NCI-H2107 treated with DMSO at 0.1 percent for 48 hours (cell line): ENCODE measurements at regions not wholly inside any gene's neighbourhood (a gene's known extent, or its start where the extent isn't known, plus 50 kb on each side); places are given as distances from the start of the nearest gene placed in this dataset.
"Not testable (repeated sequence)": the region's sequence is repeated elsewhere in the genome, so short reads cannot be mapped to it uniquely, and the experiment has no call there.

ENCODE experiments used
- DNase-seq: peaks from one replicate; lab custom pipeline; 2025; ENCODE audit not compliant: unreplicated experiment; lab: John Stamatoyannopoulos, UW

DNA sequence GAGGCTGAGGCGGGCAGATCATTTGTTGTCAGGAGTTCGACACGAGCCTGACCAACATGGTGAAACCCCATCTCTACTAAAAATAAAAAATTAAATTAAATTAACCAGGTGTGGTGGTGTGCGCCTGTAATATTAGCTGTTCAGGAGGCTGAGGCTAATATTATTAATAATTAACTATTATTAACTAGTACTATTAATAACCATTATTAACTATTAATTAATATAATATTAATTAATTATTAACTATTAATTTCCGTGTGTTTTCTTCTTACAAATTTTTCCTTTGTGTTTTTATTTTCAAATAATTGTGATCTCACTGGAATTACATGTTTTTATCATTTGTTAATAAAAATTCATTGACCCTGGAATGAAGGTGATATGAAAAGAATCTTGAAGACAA is 557.4 kb upstream of the ADGRB3 start:
- no peak for DNase-seq

DNA sequence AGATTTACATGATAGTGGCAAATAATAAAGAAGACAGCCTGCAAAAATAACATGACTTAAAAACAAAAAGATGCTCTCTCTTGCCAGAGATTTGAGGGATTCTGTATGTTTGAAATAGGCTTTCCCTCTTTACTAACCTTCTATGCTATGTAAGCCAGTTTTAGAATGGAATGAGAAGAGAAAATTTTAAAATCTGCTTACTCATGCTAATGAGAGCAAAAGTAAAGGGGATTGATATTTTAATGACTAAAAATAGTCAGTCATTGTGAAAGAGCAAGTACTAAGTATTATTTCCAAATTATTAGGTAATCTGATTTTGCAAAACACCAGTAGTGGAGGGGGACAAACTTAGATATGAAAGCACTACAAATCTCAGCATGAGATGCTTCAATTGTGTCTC is 563.3 kb upstream of the ADGRB3 start:
- no peak for DNase-seq

DNA sequence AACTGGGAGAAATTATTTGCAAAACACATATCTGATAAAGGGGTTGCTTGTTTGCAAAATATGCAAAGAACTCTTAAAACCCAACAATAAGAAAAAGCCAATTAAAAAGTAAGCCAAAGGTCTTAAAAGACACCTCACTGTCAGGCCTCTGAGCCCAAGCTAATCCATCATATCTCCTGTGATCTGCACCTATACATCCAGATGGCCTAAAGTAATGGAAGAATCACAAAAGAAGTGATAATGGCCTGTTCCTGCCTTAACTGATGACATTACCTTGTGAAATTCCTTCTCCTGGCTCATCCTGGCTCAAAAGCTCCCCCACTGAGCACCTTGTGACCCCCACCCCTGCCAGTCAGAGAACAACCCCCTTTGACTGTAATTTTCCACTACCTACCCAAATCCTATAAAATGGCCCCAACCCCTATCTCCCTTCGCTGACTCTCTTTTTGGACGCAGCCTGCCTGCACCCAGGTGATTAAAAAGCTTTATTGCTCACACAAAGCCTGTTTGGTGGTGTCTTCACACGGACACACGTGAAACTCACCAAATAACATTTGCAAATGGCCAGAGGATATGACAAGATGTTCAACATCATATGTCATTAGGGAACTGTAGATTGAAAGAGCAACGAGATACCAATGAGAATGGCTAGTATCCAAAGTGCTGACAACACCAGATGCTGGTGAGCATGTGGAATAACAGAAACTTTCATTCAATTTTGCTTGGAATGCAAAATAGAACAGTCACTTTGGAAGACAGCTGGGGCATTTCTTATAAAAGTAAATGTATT is 565.0 kb upstream of the ADGRB3 start:
- no peak for DNase-seq

DNA sequence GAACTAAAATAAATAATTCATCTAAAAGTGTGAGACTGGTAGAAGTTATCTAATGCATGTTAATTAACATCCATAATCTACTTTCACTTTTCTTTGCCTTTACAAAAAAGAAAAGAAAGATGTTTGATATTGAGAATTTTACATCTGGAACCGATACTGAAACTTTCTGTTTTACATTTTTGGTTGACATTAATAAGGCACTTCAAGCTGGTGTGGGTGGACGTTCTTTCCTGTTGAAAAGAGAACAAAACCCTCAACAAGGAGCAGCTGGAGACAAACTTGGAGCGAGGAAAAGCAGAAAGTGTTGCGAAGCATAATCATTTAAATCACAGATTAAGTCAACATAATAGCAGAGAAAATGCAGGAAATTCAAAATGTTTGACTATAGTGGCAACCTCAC is 575.2 kb upstream of the ADGRB3 start:
- DNase-seq, result no peak

DNA sequence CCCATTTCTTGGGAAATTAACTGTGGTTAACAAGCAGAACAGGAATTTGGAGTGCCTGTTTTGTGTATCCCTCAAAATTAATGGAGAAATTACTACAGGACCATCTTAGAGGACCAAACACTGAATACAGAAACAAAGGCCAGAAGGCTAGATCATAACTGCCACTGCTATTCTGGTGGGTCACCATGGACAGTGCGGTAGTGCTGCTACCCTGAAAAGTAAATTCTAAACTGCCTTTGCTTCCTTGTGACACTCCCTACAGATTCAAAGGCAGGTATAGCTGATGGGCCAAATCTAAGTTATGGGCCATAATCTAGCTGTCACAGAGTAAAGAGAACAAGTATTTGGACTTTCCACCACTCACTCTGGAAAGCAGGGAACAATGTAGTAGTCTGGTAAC is 575.8 kb upstream of the ADGRB3 start:
- DNase-seq, result no peak

DNA sequence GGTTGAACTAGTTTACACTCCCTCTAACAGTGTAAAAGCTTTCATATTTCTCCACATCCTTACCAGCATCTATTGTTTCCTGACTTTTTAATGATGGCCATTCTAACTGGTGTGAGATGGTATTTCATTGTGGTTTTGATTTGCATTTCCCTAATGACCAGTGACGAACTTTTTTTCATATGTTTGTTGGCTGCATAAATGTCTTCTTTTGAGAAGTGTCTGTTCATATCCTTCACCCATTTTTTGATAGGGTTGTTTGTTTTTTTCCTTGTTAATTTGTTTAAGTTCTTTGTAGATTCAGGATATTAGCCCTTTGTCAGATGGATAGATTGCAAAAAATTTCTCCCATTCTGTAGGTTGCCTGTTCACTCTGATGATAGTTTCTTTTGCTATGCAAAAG is 578.5 kb upstream of the ADGRB3 start:
- not testable (repeated sequence) for DNase-seq

DNA sequence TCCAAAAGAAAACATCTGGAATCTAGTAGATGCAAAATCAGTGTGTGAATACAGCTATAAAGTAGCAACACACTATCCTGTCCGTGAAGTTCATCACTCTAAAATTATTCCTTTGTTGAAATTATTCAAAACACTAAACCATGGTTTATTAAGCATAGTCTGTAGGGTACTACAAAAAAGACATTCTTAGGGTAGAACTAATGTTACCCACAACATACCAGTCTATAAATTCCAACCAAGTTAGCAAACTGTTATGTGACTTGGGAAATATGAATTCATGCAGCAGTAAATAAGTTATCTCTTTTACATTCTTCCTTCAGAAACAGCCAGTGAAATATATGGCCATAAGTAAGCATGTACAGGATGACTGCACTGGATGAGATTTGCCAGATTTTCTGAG is 580.3 kb upstream of the ADGRB3 start:
- no peak for DNase-seq

DNA sequence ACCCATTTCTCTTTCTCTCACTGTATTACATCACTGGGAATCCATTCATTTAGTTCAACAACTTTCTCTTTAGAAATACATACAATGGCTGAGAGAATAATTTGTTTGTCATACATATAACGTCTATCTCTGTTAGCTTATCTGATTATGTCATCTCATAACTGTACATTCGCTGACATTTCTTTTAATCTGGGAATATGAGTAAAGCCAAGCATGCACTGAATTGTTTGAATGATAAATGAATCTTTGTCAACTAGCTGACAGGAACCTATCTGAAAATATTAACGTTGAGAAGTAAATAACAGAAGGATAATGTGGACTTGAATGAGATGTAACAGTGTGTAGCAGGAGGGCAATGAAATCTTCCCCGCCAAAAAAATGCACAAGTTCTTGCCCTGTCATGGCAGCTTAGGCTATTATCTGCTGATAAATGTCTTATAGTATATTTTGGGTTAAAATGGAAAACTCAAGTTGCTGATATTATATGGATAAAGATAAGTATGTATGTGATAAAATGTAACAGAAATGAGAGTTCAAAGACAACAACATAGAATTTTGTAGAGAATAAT is 581.2 kb upstream of the ADGRB3 start:
- DNase-seq, result no peak

DNA sequence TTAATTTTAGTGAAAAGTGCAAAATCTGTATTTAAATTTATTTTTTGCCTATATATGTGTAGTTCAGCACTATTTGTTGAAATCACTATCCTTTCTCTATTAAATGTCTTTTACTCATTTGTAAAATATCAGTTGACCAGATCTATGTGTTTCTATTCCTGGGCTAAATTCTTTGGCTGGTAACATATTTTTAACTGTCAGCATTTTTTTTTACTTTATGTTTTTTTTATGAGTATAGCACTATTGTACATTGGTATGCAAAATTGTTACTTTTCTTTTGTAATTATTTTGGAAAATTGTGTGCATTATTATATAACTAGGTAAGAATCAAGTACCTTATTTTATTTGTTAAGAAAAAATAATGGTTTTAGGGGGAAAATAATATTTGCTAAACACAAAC is 582.8 kb upstream of the ADGRB3 start:
- DNase-seq, result no peak

DNA sequence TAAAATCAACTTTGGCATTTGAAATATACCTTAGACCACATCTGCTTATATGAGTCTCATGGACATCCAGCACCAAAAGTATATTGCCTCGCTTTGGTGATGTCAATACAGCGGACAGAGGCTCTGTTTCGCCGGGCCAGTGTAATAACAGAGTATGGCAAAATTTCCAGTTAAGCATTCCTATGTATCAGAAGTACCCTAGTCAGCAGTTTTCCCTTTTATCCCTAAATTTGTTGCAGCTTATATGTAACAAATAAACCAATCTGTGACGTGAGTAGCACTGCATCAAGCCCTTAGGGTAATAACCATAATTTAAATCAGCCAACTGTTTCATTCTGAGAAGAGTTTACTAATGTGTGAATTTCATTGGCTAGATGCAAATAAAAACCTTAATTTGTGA is 585.5 kb upstream of the ADGRB3 start:
- DNase-seq, result no peak

DNA sequence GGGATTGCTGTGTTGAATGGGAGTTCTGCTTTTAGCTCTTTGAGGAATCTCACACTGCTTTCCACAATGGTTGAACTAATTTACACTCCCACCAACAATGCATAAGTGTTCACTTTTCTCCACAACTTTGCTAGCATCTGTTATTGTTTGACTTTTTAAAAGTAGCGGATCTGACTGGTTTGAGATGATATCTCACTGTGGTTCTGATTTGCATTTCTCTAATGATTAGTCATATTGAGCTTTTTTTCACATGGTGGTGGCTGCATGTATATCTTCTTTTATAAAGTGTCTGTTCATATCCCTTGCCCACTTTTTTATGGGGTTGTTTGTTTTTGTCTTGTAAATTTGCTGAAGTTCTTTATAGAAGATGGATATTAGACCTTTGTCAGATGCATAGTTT is 588.3 kb upstream of the ADGRB3 start:
- no peak for DNase-seq

DNA sequence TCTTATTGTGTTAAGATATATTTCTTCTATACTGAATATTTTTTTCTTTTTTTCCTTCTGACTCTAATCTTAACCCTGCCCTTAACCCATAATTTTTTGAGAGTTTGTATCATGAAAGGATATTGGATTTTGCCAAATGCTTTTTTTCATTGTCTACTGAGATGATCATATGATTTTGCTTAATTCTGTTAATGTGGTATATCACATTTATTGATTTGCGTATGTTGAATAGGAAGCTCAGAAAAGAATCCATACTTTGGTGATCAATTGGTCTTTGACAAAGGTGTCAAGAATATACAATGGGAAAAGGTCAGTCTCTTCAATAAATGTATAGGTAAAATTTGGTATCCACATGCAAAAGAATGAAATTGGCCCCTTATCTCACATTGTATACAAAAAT is 588.8 kb upstream of the ADGRB3 start:
- DNase-seq, result no peak

DNA sequence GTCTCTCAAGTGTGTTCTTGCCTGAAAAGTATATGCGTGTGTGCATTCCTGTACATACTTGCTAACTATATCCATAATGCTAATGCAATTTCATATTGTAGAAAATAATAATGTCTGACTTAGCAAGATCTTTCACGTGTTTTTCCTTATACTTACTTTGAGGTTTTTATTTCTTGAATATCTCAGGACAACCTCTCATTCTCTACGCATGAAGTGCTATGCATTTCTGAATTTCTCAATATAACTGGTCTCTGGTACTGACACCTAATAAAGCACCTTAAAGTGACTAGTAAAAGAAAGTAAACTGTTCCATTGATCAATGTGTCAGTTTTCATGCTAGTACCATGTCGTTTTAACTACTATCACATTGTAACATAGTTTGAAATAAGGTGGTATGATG is 589.9 kb upstream of the ADGRB3 start:
- no peak for DNase-seq

DNA sequence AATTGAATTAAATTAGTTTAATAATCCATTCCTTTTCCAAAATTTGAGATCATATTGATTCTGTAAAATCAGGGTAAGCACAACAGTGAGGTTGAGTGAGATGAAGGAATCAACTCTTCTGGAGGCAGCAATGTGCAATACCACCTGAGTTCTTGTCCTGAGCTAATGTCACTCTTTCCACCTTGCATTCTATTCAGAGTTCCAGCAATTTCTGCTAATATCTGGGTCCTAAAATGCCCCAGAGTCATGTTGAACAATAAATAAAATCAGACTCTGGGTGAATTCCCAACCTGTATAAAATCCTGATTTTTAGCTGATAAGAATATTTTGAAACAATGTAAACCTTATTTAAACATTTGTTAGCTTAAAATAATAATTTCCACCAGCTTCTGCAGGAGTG is 590.8 kb upstream of the ADGRB3 start:
- DNase-seq, result no peak

DNA sequence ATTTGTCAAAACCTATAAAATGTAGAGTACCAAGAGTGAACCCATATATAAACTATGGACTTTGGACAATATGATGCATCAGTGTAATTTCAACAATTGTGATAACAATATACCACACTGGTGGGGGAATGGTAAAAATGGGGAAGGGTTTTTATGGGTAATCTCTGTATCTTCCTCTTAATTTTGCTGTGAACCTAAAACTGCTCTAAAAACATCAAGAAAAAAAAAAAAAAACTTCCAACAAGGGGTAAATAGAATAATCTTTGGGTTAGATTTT is 592.0 kb upstream of the ADGRB3 start:
- no peak for DNase-seq

DNA sequence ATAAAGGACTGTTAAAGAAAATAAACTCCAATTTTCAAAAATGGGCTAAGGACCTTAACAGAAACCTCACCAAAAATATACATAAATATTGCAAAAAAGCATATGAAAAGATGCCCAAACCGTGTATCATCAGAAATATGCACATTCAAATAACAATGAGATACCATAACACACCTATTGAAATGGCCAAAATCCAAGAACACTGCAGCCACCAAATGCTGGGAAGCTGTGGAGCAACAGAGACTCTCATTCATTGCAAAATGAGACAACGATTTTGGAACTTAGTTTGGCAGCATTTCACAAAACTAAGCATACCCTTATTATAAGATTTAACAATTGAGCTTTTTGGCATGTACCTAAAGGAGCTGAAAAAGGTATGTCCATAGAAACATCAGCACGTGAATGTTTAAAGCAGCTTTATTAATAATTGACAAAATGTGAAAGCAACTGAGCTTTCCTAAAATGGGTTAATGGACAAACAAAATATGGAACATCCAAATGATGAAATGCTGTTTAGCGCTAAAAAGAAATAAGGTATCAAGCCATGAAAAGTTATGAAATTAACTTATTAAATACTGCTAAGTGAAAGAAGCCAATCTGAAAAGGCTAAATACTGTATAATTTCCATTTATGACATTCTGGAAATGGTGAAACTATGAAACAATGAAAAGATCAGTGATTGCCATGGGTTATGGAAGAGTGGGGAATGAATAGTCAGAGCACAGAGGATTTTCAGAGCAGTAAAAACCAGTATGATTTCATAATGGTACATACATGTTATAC is 592.6 kb upstream of the ADGRB3 start:
- no peak for DNase-seq

DNA sequence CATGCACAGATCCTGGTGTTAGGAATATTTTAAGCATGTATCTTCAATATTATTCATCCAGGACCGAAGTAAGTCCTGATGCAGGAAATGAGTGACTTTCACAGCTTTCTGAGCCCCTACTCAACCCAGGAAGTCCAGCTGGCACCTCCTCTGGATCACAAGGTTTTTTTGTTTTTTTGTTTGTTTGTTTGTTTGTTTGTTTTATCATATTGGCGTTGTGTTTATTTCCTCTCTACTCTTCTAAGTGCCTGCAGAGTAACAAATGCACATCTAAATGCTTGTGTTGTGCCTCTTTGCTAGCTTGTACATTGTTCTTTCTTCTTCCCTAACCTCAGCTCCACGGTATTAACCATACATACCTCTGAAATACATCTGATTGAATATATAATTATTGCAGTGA is 594.3 kb upstream of the ADGRB3 start:
- DNase-seq, result no peak

DNA sequence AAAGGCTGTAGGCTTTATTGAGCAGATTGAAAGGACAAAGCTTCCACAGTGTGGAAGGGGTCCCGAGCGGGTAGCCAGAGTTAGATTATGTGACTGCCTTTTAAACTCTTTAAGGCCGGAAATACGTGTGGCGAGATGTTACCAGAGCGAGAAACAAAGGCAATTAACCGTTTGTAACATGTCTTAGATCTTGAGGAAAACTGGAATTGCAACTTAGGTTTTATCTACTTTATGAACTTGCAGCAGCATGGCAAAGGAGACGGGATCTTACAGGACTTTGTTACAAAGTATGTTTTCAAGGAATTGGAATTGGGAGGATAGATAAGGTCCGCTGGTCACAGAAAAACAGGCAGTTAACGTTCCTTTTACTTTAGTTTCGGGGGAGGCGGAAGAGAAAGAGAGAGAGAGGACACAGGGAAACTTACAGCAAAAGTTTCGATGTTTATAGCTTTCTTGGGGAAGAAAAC is 594.7 kb upstream of the ADGRB3 start:
- no peak for DNase-seq

DNA sequence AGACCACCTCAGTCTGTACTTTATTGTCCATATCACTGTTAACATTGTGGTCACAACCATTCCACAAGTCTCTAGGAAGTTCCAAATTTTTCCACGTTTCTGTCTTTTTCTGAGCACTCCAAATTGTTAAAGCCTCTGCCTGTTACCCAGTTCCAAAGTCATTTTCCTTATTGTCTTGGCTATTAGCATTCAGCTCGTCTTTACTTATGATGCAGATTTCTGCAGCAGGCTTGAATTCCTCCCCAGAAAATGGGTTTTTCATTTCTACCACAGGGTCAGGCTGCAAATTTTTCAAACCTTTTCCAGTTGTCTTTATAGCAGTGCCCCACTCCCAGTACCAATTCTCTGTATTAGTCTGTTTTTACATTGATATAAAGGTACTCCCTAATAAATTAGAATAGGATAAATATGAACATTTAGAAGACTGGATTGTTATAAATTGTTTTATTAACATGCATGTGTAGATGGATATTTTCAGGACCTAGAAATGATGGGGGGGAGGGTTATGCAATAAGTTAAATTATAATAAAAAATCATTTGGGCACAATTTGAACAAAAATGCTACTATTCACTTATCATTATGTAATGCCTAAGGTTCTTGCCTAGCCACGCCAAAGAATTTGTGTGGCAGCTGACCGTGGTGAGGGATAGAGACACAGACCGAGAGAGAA is 595.3 kb upstream of the ADGRB3 start:
- no peak for DNase-seq

DNA sequence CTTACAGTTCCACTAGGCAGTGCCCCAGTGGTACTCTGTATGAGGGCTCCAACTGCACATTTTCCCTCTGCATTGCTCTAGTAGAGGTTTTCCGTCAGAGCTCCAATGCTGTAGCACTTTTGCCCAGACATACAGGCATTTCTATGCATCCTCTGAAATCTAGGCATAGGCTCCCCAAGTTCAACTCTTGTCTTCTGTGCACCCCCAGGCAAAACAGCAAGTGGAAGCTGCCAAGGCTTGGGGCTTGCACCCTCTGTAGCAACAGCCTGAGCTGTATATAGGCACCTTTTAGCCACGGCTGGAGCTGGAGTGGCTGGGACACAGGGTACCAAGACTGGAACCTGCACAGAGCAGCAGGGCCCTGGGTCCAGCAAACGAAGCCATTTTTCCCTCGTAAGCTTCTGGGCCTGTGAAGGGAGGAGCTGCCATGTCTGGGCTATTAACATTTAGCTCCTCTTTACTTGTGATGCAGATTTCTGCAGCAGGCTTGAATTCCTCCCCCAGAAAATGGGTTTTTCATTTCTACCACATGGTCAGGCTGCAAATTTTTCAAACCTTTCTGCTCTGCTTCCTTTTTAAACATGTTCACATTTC is 596.2 kb upstream of the ADGRB3 start:
- DNase-seq, result no peak

DNA sequence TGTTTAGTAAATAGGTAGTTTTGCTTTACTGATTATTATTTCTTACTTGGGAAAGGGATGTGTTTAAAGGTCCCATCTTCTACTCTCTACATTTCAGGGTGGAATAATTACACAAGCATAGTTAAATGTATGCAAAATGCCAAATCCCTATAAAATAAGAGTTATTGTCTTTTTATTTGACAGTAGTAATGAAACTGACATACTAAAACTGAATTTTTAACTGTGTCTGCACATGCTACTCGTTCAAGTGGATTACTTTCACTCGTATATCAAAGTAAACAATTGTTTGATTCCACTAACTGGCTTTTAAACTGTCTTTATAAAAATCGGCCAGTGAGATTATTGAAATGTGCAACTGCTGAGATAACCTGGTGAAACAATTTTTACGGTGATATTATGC is 602.9 kb upstream of the ADGRB3 start:
- no peak for DNase-seq

DNA sequence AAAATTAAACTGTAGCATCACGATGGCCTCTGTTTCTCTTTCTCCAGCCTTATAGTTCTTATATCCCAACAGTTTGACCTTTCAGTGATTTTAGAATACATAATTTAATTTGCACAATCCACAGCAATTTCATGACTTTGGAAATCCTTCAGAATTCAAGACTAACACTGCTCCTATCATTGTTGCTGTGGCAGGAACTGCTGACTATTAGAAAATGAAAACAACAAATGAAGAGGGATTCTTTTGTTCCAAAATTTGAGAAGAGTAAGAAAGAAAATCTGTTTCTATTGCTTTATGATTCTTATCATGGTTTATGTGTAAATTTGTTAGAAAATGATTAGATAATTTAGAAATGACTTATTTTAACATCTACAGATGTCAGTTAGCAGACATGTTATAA is 604.0 kb upstream of the ADGRB3 start:
- no peak for DNase-seq
